ENCODE measurements at regions not wholly inside any gene's neighbourhood (a gene's known extent, or its start where the extent isn't known, plus 50 kb on each side); places are given as distances from the start of the nearest gene placed in this dataset.
"Not testable (repeated sequence)": the region's sequence is repeated elsewhere in the genome, so short reads cannot be mapped to it uniquely, and the experiment has no call there.

DNA sequence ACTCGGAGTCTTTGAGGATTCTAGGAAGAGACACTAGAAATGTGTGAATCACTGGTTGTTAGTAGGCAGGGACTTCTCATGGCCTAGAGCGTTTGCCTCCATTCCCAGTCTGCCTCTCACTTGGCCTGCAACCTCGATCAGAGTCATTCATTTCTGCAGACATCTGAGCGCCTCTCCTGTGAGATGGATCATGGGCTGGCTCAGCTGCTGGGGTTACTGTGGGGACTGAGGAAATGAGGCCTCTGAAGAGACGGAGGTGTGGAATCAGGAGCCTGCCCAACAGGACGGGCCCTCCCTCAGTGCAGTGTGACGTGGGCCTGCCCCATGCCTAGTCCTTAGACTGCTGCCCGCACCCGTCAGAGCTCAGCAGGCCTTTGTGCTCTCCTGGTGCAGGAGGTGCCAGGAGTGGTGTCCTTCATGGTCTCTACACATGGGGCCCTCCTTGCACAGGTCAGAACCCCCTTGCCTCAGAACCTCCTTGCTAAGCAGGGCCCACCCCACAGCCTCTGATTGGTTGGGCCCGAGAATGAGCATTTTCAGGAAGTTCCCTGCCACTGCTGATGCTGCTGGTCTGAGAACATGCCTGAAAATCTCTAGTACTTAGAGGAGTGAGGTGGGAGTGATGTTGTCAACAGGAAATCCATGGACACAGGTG lies 99.4 kb downstream of the NPIPB11 start:
- TF ChIP-seq, protein P1, sequence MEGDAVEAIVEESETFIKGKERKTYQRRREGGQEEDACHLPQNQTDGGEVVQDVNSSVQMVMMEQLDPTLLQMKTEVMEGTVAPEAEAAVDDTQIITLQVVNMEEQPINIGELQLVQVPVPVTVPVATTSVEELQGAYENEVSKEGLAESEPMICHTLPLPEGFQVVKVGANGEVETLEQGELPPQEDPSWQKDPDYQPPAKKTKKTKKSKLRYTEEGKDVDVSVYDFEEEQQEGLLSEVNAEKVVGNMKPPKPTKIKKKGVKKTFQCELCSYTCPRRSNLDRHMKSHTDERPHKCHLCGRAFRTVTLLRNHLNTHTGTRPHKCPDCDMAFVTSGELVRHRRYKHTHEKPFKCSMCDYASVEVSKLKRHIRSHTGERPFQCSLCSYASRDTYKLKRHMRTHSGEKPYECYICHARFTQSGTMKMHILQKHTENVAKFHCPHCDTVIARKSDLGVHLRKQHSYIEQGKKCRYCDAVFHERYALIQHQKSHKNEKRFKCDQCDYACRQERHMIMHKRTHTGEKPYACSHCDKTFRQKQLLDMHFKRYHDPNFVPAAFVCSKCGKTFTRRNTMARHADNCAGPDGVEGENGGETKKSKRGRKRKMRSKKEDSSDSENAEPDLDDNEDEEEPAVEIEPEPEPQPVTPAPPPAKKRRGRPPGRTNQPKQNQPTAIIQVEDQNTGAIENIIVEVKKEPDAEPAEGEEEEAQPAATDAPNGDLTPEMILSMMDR (conservative IDR thresholded peaks at IDR 0.05; ENCODE audit: low read length): no peak
- no peak for TF ChIP-seq EZH2phosphoT487 (IDR thresholded peaks at IDR 0.05; ENCODE audit: borderline replicate concordance, low read depth, low read length)
- BruUV-seq (replicated peaks): no TSS peak
- no peak overlapping the region for H3K4me2 ChIP-seq (ENCODE audit: low read length)
- H3K36me3 ChIP-seq (ENCODE audit: insufficient read depth, low read length): no peaks in the 10 kb centered on the region
- CTCF ChIA-PET (ENCODE audit: unreplicated experiment): no interaction called here
- intact Hi-C loops (cut with micrococcal nuclease; ENCODE audit: unreplicated experiment): no loop called here
- no peaks in the 10 kb centered on the region for H4K20me1 ChIP-seq (ENCODE audit: insufficient read depth, low read length)
- no peak overlapping the region for H3K27ac ChIP-seq (ENCODE audit: low read depth, low read length, poor library complexity, severe bottlenecking)
- no peaks in the 10 kb centered on the region for H3K79me2 ChIP-seq (ENCODE audit: insufficient read depth, low read depth, low read length)
- no peaks in the 10 kb centered on the region for H3K4me1 ChIP-seq (ENCODE audit: insufficient read depth, low read length, poor library complexity, severe bottlenecking)
- no peak overlapping the region for H2AFZ ChIP-seq (ENCODE audit: low read length)
- no peaks in the 10 kb centered on the region for H3K9me3 ChIP-seq (ENCODE audit: low read length)
- H3K4me3 ChIP-seq (ENCODE audit: low read depth, low read length, poor library complexity, severe bottlenecking): no peak overlapping the region
- no peaks in the 10 kb centered on the region for H3K9me2 ChIP-seq (ENCODE audit: insufficient read depth, low read length)
- DNase-seq (ENCODE audit: low spot score): no peak
- POLR2A ChIA-PET: no interaction called here

DNA sequence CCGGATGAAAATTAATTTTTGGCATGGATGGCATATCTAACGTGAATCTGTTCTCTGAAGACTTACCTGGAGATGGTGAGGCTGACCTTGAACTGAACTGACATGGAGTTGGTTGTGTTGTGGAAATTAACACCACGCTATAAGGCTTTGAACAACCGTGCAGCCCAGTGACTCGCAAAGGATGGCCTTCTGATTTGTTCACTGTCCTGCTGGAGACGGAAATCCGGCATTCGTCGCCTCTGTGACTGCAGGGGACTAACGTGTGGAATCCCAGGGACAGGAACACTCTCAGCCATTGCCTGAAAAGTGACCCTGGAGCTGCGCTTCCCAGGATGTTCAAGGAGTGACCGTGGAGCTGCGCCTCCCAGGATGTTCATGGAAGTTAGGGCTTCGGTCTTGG lies 100.3 kb downstream of the NPIPB11 start:
- Histone ChIP-seq H3K79me2 (ENCODE audit: insufficient read depth, low read depth, low read length) (no peaks in the 10 kb centered on the region), H3K4me3 (ENCODE audit: low read depth, low read length, poor library complexity, severe bottlenecking) (no peak overlapping the region), H3K4me1 (ENCODE audit: insufficient read depth, low read length, poor library complexity, severe bottlenecking) (no peaks in the 10 kb centered on the region), H3K9me2 (ENCODE audit: insufficient read depth, low read length) (no peaks in the 10 kb centered on the region), H3K27ac (ENCODE audit: low read depth, low read length, poor library complexity, severe bottlenecking) (no peak overlapping the region), H4K20me1 (ENCODE audit: insufficient read depth, low read length) (no peaks in the 10 kb centered on the region), H3K36me3 (ENCODE audit: insufficient read depth, low read length) (no peaks in the 10 kb centered on the region), H2AFZ (ENCODE audit: low read length) (no peak overlapping the region), H3K9me3 (ENCODE audit: low read length) (no peaks in the 10 kb centered on the region), H3K4me2 (ENCODE audit: low read length) (no peak overlapping the region)
- CTCF ChIA-PET (ENCODE audit: unreplicated experiment): no interaction called here
- TF ChIP-seq EZH2phosphoT487 (IDR thresholded peaks at IDR 0.05; ENCODE audit: borderline replicate concordance, low read depth, low read length): no peak
- TF ChIP-seq, protein P1 (conservative IDR thresholded peaks at IDR 0.05; ENCODE audit: low read length): no peak
- no TSS peak for BruUV-seq (replicated peaks)
- no peak for DNase-seq (ENCODE audit: low spot score)
- intact Hi-C loops (cut with micrococcal nuclease; ENCODE audit: unreplicated experiment): no loop called here
- POLR2A ChIA-PET: no interaction called here

DNA sequence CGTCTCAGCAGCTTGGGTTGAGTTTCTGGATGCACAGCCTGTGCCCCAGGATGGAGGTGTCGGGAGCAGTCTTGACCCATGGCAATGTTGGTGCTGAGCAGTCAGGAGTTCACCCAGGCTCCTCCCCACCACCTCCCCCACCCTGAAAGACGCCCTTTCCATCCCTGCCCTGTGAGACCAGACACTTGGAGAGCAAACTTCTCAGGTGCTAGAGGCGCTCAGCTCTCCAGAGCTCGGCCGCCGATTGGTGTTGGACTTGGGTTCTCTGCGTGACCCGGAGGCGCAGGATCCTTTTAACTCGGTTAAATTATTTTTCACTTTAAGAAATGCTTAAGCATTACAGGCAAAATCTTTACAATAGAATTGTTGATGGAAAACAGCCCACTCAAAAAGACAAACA lies 101.5 kb downstream of the NPIPB11 start:
- BruUV-seq (replicated peaks); H2AFZ ChIP-seq (ENCODE audit: low read length); H3K4me2 ChIP-seq (ENCODE audit: low read length); intact Hi-C loops (cut with micrococcal nuclease; ENCODE audit: unreplicated experiment); POLR2A ChIA-PET; H3K9me3 ChIP-seq (ENCODE audit: low read length); H3K36me3 ChIP-seq (ENCODE audit: insufficient read depth, low read length); H3K79me2 ChIP-seq (ENCODE audit: insufficient read depth, low read depth, low read length); H3K4me3 ChIP-seq (ENCODE audit: low read depth, low read length, poor library complexity, severe bottlenecking); DNase-seq (ENCODE audit: low spot score); CTCF ChIA-PET (ENCODE audit: unreplicated experiment); H3K4me1 ChIP-seq (ENCODE audit: insufficient read depth, low read length, poor library complexity, severe bottlenecking); H3K9me2 ChIP-seq (ENCODE audit: insufficient read depth, low read length); H3K27ac ChIP-seq (ENCODE audit: low read depth, low read length, poor library complexity, severe bottlenecking); H4K20me1 ChIP-seq (ENCODE audit: insufficient read depth, low read length): not testable (repeated sequence)
